Fibroblast of mammary gland (primary cell): ENCODE measurements at regions not wholly inside any gene's neighbourhood (a gene's known extent, or its start where the extent isn't known, plus 50 kb on each side); places are given as distances from the start of the nearest gene placed in this dataset.

Experiments used
- DNase-seq: peaks from one replicate; pipeline ENCODE4 v3.0.0-alpha.2; 2010; ENCODE audit warnings: low read depth
- H3K4me3 ChIP-seq: 2 replicates; pipeline ENCODE4 v1.5.1; 2011; ENCODE audit warnings: low read depth, mild to moderate bottlenecking, low read length, moderate library complexity; ENCODE audit not compliant: control insufficient read depth
- CTCF ChIP-seq: conservative IDR thresholded peaks from 2 replicates; pipeline ENCODE4 v1.5.1; 2011; ENCODE audit warnings: low read depth, low read length, inconsistent platforms; ENCODE audit not compliant: control insufficient read depth, insufficient read depth

- no peak overlapping the region for H3K4me3 ChIP-seq
- no peak for TF ChIP-seq CTCF
- DNase-seq: no peak
Observed at GRCh38 chr11:113562576-113562975, 87.4 kb upstream of the DRD2 start.

- TF ChIP-seq CTCF: no peak
- DNase-seq: no peak
- no peak overlapping the region for H3K4me3 ChIP-seq
Observed at GRCh38 chr11:113557926-113558325, 82.7 kb upstream of the DRD2 start.

GRCh38 chr11:113556036-113556435 lies 80.8 kb upstream of the DRD2 start:
- no peak for DNase-seq
- no peak for TF ChIP-seq CTCF

GRCh38 chr11:113555071-113555619 lies 79.9 kb upstream of the DRD2 start:
- no peak for DNase-seq
- no peak overlapping the region for H3K4me3 ChIP-seq
- no peak for TF ChIP-seq CTCF

More at GRCh38 chr11:113556036-113556435, 80.8 kb upstream of the DRD2 start:
- H3K4me3 ChIP-seq: no peak overlapping the region

GRCh38 chr11:113554526-113554925 lies 79.3 kb upstream of the DRD2 start:
- H3K4me3 ChIP-seq: no peak overlapping the region
- no peak for TF ChIP-seq CTCF
- no peak for DNase-seq

- peak; percentile 3 for TF ChIP-seq CTCF
- DNase-seq: no peak
- no peak overlapping the region for H3K4me3 ChIP-seq
Observed at GRCh38 chr11:113553915-113554314, 78.7 kb upstream of the DRD2 start.

GRCh38 chr11:113553235-113553634 lies 78.0 kb upstream of the DRD2 start:
- peak; percentile 90 for DNase-seq
- TF ChIP-seq CTCF: no peak

More at GRCh38 chr11:113553235-113553634, 78.0 kb upstream of the DRD2 start:
- H3K4me3 ChIP-seq: no peak overlapping the region
